Thyroid gland (tissue), 4 donors: ENCODE measurements at regions not wholly inside any gene's neighbourhood (a gene's known extent, or its start where the extent isn't known, plus 50 kb on each side); places are given as distances from the start of the nearest gene placed in this dataset.

Experiments used
- CTCF ChIP-seq, 6 experiments: fragments of 200-600 bp in 3 of 6; fragments of 450-650 bp in 3 of 6; sonication (generic) in 3 of 6; IDR thresholded peaks; one replicate each; pipeline ENCODE4 v1.5.1; 2016 to 2019; ENCODE audit warnings: antibody characterized with exemption in 6 of 6, mild to moderate bottlenecking in 2 of 6, inconsistent platforms in 1 of 6, moderate library complexity in 1 of 6
- POLR2A ChIP-seq, 2 donors: fragments of 450-650 bp; IDR thresholded peaks; one replicate each; pipeline ENCODE4 v1.6.1; 2017; ENCODE audit warnings: antibody characterized with exemption in 2 of 2, mild to moderate bottlenecking in 2 of 2, moderate library complexity in 1 of 2

GRCh38 chr16:55401046-55401445, 77.0 kb downstream of the IRX6 start:
- TF ChIP-seq CTCF (IDR thresholded peaks at IDR 0.05) (no peak), POLR2A (IDR thresholded peaks at IDR 0.05) (no peak)
